Neuronal stem cell (in vitro differentiated cells): ENCODE measurements at regions not wholly inside any gene's neighbourhood (a gene's known extent, or its start where the extent isn't known, plus 50 kb on each side); places are given as distances from the start of the nearest gene placed in this dataset.

Experiments used
- DNase-seq: peaks from one replicate; pipeline ENCODE4 v3.0.0-alpha.2; 2013; ENCODE audit warnings: low spot score
- H2AFZ ChIP-seq: one replicate; pipeline ENCODE4 v1.6.1; 2013; ENCODE audit warnings: mild to moderate bottlenecking, low read length, inconsistent platforms
- H2AK5ac ChIP-seq: 2 replicates; pipeline ENCODE4 v1.6.1; 2013; ENCODE audit warnings: low read depth, mild to moderate bottlenecking, inconsistent platforms, low read length, moderate library complexity, mixed read lengths
- H2BK120ac ChIP-seq: 2 replicates; pipeline ENCODE4 v1.6.1; 2013; ENCODE audit warnings: low read depth, mild to moderate bottlenecking, inconsistent platforms, low read length, moderate library complexity, mixed read lengths
- H2BK12ac ChIP-seq: one replicate; pipeline ENCODE4 v1.6.1; 2013; ENCODE audit warnings: low read length, inconsistent platforms
- H2BK15ac ChIP-seq: 2 replicates; pipeline ENCODE4 v1.6.1; 2013; ENCODE audit warnings: mild to moderate bottlenecking, low read length, inconsistent platforms, mixed read lengths
- H2BK5ac ChIP-seq: one replicate; pipeline ENCODE4 v1.6.1; 2013; ENCODE audit warnings: inconsistent platforms, mild to moderate bottlenecking, low read length, moderate library complexity
- H3K14ac ChIP-seq: one replicate; pipeline ENCODE4 v1.6.1; 2013; ENCODE audit warnings: low read length, inconsistent platforms
- H3K18ac ChIP-seq: 2 replicates; pipeline ENCODE4 v1.6.1; 2013; ENCODE audit warnings: low read length, inconsistent platforms
- H3K23ac ChIP-seq: 2 replicates; pipeline ENCODE4 v1.6.1; 2013; ENCODE audit warnings: low read depth, mild to moderate bottlenecking, mixed read lengths, low read length, inconsistent platforms; ENCODE audit not compliant: poor library complexity
- H3K27ac ChIP-seq: replicated peaks from 3 replicates; pipeline ENCODE4 v1.5.1; 2013; ENCODE audit warnings: low read length, inconsistent platforms
- H3K27me3 ChIP-seq, 3 experiments: 2 replicates each; pipeline ENCODE4 v1.6.1; 2013; ENCODE audit warnings: low read length in 3 of 3, mild to moderate bottlenecking in 2 of 3, inconsistent platforms in 1 of 3, low read depth in 1 of 3, mixed read lengths in 1 of 3, moderate library complexity in 1 of 3; ENCODE audit not compliant: control insufficient read depth in 3 of 3, insufficient read depth in 3 of 3
- H3K36me3 ChIP-seq, 2 donors: replicated peaks in 1 of 2; 2 replicates each; pipeline ENCODE4 v1.6.1; 2013; ENCODE audit warnings: low read length in 2 of 2; ENCODE audit not compliant: control insufficient read depth in 2 of 2, insufficient read depth in 2 of 2
- H3K4ac ChIP-seq: 2 replicates; pipeline ENCODE4 v1.6.1; 2013; ENCODE audit warnings: inconsistent platforms, mild to moderate bottlenecking, low read length, moderate library complexity
- H3K4me1 ChIP-seq, 2 donors: 1 replicate in 1 of 2; 2 replicates in 1 of 2; pipeline ENCODE4 v1.6.1; 2013; ENCODE audit warnings: low read length in 2 of 2, low read depth in 1 of 2; ENCODE audit not compliant: control insufficient read depth in 2 of 2, insufficient read depth in 1 of 2
- H3K4me2 ChIP-seq: one replicate; pipeline ENCODE4 v1.6.1; 2013; ENCODE audit warnings: mild to moderate bottlenecking, low read length, inconsistent platforms; ENCODE audit not compliant: insufficient read depth, poor library complexity, severe bottlenecking
- H3K4me3 ChIP-seq, 2 donors: 2 replicates each; pipeline ENCODE4 v1.5.1; 2013; ENCODE audit warnings: low read length in 2 of 2, mild to moderate bottlenecking in 2 of 2, inconsistent platforms in 1 of 2, moderate library complexity in 1 of 2
- H3K79me1 ChIP-seq: one replicate; pipeline ENCODE4 v1.6.1; 2013; ENCODE audit warnings: low read depth, mild to moderate bottlenecking, inconsistent platforms, low read length, moderate library complexity
- H3K9ac ChIP-seq: one replicate; pipeline ENCODE4 v1.6.1; 2013; ENCODE audit warnings: mild to moderate bottlenecking, low read depth, low read length, inconsistent platforms; ENCODE audit not compliant: poor library complexity
- H3K9me3 ChIP-seq, 2 donors: replicated peaks in 1 of 2; 2 replicates each; pipeline versions ENCODE3 to v1.6.1; 2013; ENCODE audit warnings: low read length in 2 of 2, mild to moderate bottlenecking in 2 of 2, inconsistent platforms in 1 of 2, low read depth in 1 of 2, mixed read lengths in 1 of 2, moderate library complexity in 1 of 2; ENCODE audit not compliant: control insufficient read depth in 2 of 2, insufficient read depth in 1 of 2
- H4K8ac ChIP-seq: one replicate; pipeline ENCODE4 v1.6.1; 2013; ENCODE audit warnings: low read depth, mild to moderate bottlenecking, inconsistent platforms, low read length, moderate library complexity
- H4K91ac ChIP-seq: one replicate; pipeline ENCODE4 v1.6.1; 2013; ENCODE audit warnings: low read length, low read depth, mild to moderate bottlenecking, inconsistent platforms; ENCODE audit not compliant: poor library complexity
- WGBS, 2 donors: extraction: QIAGEN DNeasy Blood & Tissue Kit; methylation state at CpG; one replicate each; pipeline ENCODE4 v1.1.7; 2013; ENCODE audit warnings: missing lambda C conversion rate in 2 of 2, mixed read lengths in 1 of 2; ENCODE audit not compliant: insufficient read length in 2 of 2, insufficient replicate concordance in 1 of 2; ENCODE audit errors: extremely low coverage in 2 of 2; 5-methylcytosine and 5-hydroxymethylcytosine counted together

DNA sequence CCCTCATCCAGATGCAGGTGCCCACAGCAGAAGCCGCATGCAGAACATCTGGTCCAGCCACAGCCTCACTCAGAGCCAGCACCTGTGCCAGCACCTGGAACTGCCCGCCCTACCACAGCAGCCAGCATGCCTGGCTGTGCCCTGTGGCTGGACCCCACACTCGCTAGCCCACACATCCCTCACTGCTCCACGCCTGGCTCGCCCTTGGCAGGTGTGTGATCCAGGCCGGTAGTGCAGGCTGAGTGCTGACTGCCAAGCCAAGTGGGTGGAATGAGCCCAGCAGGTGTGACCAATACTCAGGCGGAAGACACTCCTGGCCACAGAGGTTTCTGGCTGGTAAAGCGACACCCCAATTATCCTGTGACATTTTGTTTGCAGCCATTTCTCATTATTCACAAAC is 162.4 kb upstream of the ROBO1 start:
- Histone ChIP-seq H3K79me1 (no peaks in the 10 kb centered on the region), H2BK15ac (no peak overlapping the region), H3K4me3 (no peak overlapping the region), H3K18ac (peak overlapping the region; percentile 60), H2AK5ac (peak overlapping the region; percentile 47), H3K4me1 (no peaks in the 10 kb centered on the region), H3K23ac (peak overlapping the region; percentile 61), H4K8ac (no peak overlapping the region), H2AFZ (no peak overlapping the region), H3K14ac (no peak overlapping the region), H3K36me3 (no peaks in the 10 kb centered on the region), H2BK12ac (no peak overlapping the region), H2BK5ac (no peak overlapping the region), H4K91ac (no peak overlapping the region), H3K4me2 (no peak overlapping the region), H3K4ac (no peak overlapping the region), H3K27me3 (no peaks in the 10 kb centered on the region), H3K9me3 (no peaks in the 10 kb centered on the region), H3K27ac (no peak overlapping the region), H3K9ac (no peak overlapping the region), H2BK120ac (peak overlapping the region; percentile 10)
- no peak for DNase-seq
- WGBS, 2 donors, result no CpG with 5 or more reads among the region's 8 CpGs

DNA sequence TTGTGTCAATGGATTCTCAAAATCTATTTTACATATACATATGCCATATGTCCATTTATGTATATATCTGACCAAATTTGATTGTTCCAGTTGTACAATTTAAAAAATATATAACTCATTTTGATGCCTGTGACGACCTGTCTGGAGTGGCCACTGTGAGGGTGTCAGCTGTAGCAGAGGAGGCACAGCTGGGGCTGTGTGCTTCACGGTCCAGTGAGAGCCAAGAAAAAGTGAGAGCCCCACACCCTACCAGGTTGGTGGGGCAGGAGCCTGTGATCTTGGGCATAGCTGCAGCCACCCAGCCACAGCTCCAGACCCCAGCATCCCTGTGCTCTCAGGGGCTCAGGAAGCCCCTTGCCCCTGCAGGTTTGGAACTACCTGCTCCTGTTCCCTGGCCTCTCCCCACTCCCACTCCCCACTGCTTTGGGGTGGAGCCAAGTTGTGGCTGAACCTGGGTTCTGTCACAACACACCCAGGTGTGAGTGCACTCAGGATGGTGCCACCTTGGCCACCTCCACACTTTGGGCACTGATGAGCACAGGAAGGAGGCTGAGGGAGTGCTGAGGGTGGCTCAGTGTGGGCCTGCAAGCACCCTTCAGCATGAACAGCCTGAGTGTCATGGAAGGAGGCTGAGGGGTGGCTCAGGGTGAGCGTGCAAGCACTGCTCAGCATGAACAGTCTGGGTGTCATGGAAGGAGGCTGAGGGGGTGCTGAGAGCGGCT is 161.1 kb upstream of the ROBO1 start:
- Histone ChIP-seq H3K4me3 (peak overlapping the region in 1 of 2 donors; percentile 39), H3K27me3 (no peaks in the 10 kb centered on the region), H3K27ac (no peak overlapping the region), H4K91ac (peak overlapping the region; percentile 12), H3K4me2 (no peak overlapping the region), H3K4ac (no peak overlapping the region), H2BK15ac (peak overlapping the region; percentile 3), H3K14ac (no peak overlapping the region), H3K4me1 (no peaks in the 10 kb centered on the region), H2BK5ac (no peak overlapping the region), H2AFZ (no peak overlapping the region), H2AK5ac (no peak overlapping the region), H3K79me1 (no peaks in the 10 kb centered on the region), H3K36me3 (no peaks in the 10 kb centered on the region), H3K9ac (no peak overlapping the region), H2BK120ac (no peak overlapping the region), H3K9me3 (no peaks in the 10 kb centered on the region), H2BK12ac (no peak overlapping the region), H3K23ac (peak overlapping the region; percentile 6), H3K18ac (peak overlapping the region; percentile 3), H4K8ac (no peak overlapping the region)
- DNase-seq, result no peak
- no CpG with 5 or more reads among the region's 4 CpGs for whole genome bisulfite sequencing, 2 donors

DNA sequence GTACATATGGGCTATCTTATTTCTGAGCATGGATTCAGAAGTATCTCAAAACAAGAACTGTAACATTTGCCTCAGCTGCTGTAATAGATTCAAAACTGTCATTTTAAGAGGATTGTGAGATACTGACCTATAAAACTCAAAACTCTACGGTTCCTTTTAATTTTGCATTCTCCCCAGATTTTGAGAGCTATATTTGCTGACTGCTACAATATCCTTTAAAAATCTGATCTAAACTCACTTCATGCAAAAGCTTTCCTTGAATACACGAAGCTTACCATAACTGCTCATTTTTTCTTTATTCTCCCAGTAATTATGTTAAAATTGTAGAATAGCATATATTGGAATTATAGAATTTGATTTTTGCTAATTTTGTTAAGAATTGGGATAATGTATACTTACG is 158.7 kb upstream of the ROBO1 start:
- H2AFZ ChIP-seq, result no peak overlapping the region
- H3K27me3 ChIP-seq, result no peaks in the 10 kb centered on the region
- H4K8ac ChIP-seq, result no peak overlapping the region
- H4K91ac ChIP-seq, result no peak overlapping the region
- H3K4ac ChIP-seq, result no peak overlapping the region
- H3K9ac ChIP-seq, result no peak overlapping the region
- no peaks in the 10 kb centered on the region for H3K79me1 ChIP-seq
- no peak overlapping the region for H2BK5ac ChIP-seq
- H3K23ac ChIP-seq, result no peak overlapping the region
- no peaks in the 10 kb centered on the region for H3K36me3 ChIP-seq
- no peak overlapping the region for H3K18ac ChIP-seq
- H3K9me3 ChIP-seq, result no peaks in the 10 kb centered on the region
- DNase-seq, result no peak
- H2BK15ac ChIP-seq, result no peak overlapping the region
- H2AK5ac ChIP-seq, result no peak overlapping the region
- H3K4me2 ChIP-seq, result no peak overlapping the region
- no peak overlapping the region for H2BK12ac ChIP-seq
- no peak overlapping the region for H3K14ac ChIP-seq
- H3K4me1 ChIP-seq, result no peaks in the 10 kb centered on the region
- H3K27ac ChIP-seq, result no peak overlapping the region
- H3K4me3 ChIP-seq, result no peak overlapping the region
- H2BK120ac ChIP-seq, result no peak overlapping the region
- no CpG with 5 or more reads among the region's 3 CpGs for WGBS, 2 donors

DNA sequence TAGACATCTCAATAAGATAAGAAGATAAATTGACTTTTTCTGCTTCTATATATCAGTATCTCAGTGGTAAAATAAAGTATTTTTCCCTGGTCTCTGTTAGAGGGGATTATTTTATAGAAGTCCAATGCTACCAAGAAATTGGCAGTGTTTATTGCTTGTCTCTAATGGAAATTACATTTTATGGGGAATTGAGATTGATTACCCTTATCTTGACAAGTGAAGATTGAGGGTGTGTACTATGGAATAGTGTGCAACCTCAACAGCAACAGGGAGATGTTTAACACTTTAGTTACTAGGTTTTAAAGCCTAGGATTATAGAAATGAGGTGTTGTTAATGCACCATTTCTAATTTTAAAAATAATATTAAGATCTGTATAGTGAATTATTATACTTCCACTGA is 154.8 kb upstream of the ROBO1 start:
- no peaks in the 10 kb centered on the region for H3K4me1 ChIP-seq
- no peak overlapping the region for H2BK120ac ChIP-seq
- H3K4me3 ChIP-seq, result no peak overlapping the region
- H4K8ac ChIP-seq, result no peak overlapping the region
- H2BK12ac ChIP-seq, result no peak overlapping the region
- H3K18ac ChIP-seq, result no peak overlapping the region
- H3K9me3 ChIP-seq, result no peaks in the 10 kb centered on the region
- H2BK15ac ChIP-seq, result no peak overlapping the region
- H3K36me3 ChIP-seq, result no peaks in the 10 kb centered on the region
- no peak overlapping the region for H3K4ac ChIP-seq
- no peak overlapping the region for H3K27ac ChIP-seq
- no peak overlapping the region for H3K4me2 ChIP-seq
- no peak overlapping the region for H3K9ac ChIP-seq
- H2BK5ac ChIP-seq, result no peak overlapping the region
- H3K27me3 ChIP-seq, result no peaks in the 10 kb centered on the region
- no peak overlapping the region for H3K14ac ChIP-seq
- no peaks in the 10 kb centered on the region for H3K79me1 ChIP-seq
- H3K23ac ChIP-seq, result no peak overlapping the region
- no peak overlapping the region for H4K91ac ChIP-seq
- no peak overlapping the region for H2AK5ac ChIP-seq
- H2AFZ ChIP-seq, result no peak overlapping the region
- no peak for DNase-seq
